GM23248 (cell line): ENCODE measurements at regions not wholly inside any gene's neighbourhood (a gene's known extent, or its start where the extent isn't known, plus 50 kb on each side); places are given as distances from the start of the nearest gene placed in this dataset.

Source experiments
- DNase-seq: peaks from one replicate; pipeline ENCODE4 v3.0.0-alpha.2; 2015
- H2AFZ ChIP-seq: fragments of 200-600 bp; sonication (generic); 2 replicates; pipeline ENCODE4 v1.6.1; 2016; ENCODE audit warnings: antibody characterized with exemption
- H3F3A ChIP-seq: fragments of 200-600 bp; sonication (generic); 2 replicates; pipeline ENCODE4 v1.6.1; 2016; ENCODE audit warnings: mild to moderate bottlenecking, antibody characterized with exemption, mixed run types; ENCODE audit not compliant: insufficient read depth
- H3K27ac ChIP-seq: fragments of 200-600 bp; sonication (generic); 2 replicates; pipeline ENCODE4 v1.5.1; 2016; ENCODE audit warnings: mild to moderate bottlenecking
- H3K27me3 ChIP-seq: fragments of 200-600 bp; sonication (generic); replicated peaks from 2 replicates; pipeline ENCODE4 v1.6.1; 2016; ENCODE audit warnings: mild to moderate bottlenecking; ENCODE audit not compliant: insufficient read depth
- H3K36me3 ChIP-seq: fragments of 200-600 bp; sonication (generic); 2 replicates; pipeline ENCODE4 v1.6.1; 2016; ENCODE audit warnings: low read depth, mild to moderate bottlenecking
- H3K4me1 ChIP-seq: fragments of 200-600 bp; sonication (generic); 2 replicates; pipeline ENCODE4 v1.6.1; 2016; ENCODE audit warnings: mild to moderate bottlenecking; ENCODE audit not compliant: insufficient read depth
- H3K4me2 ChIP-seq: fragments of 200-600 bp; sonication (generic); one replicate; pipeline ENCODE4 v1.6.1; 2016; ENCODE audit warnings: mild to moderate bottlenecking; ENCODE audit not compliant: unreplicated experiment
- H3K4me3 ChIP-seq: fragments of 200-600 bp; sonication (generic); 2 replicates; pipeline ENCODE4 v1.5.1; 2016; ENCODE audit warnings: mild to moderate bottlenecking
- H3K79me2 ChIP-seq: fragments of 200-600 bp; sonication (generic); 2 replicates; pipeline ENCODE4 v1.6.1; 2016; ENCODE audit warnings: mild to moderate bottlenecking; ENCODE audit not compliant: insufficient read depth
- H3K9ac ChIP-seq: fragments of 200-600 bp; sonication (generic); 2 replicates; pipeline ENCODE4 v1.6.1; 2016; ENCODE audit warnings: mild to moderate bottlenecking
- H3K9me2 ChIP-seq: fragments of 200-600 bp; sonication (generic); 2 replicates; pipeline ENCODE4 v1.6.1; 2016; ENCODE audit warnings: mixed run types, mild to moderate bottlenecking, moderate library complexity; ENCODE audit not compliant: insufficient read depth
- H3K9me3 ChIP-seq: fragments of 200-600 bp; sonication (generic); one replicate; pipeline ENCODE4 v1.6.1; 2017; ENCODE audit warnings: low read depth
- H4K20me1 ChIP-seq: fragments of 200-600 bp; sonication (generic); 2 replicates; pipeline ENCODE4 v1.6.0; 2016; ENCODE audit not compliant: insufficient read depth
- EZH2 ChIP-seq: fragments of 200-600 bp; sonication (generic); IDR thresholded peaks from 2 replicates; pipeline ENCODE4 v1.6.1; 2018; ENCODE audit warnings: antibody characterized with exemption, mild to moderate bottlenecking; ENCODE audit not compliant: insufficient read depth, poor library complexity, severe bottlenecking
- EZH2phosphoT487 ChIP-seq: fragments of 200-600 bp; sonication (generic); IDR thresholded peaks from 2 replicates; pipeline ENCODE4 v1.6.1; 2018; ENCODE audit warnings: antibody characterized with exemption, moderate library complexity, mild to moderate bottlenecking, low read depth; ENCODE audit not compliant: insufficient read depth
- WGBS, 2 experiments: methylation state at CpG; one replicate each; pipeline ENCODE4 v1.1.6; 2015 to 2017; ENCODE audit warnings: low lambda C conversion rate in 2 of 2, low coverage in 1 of 2; ENCODE audit errors: missing lambda C conversion rate in 2 of 2; 5-methylcytosine and 5-hydroxymethylcytosine counted together
- in situ Hi-C: fragments of 300-500 bp; cut with MboI; formaldehyde crosslinking; loops from 2 replicates; pipeline ENCODE4 v1.15.0; 2020

DNA sequence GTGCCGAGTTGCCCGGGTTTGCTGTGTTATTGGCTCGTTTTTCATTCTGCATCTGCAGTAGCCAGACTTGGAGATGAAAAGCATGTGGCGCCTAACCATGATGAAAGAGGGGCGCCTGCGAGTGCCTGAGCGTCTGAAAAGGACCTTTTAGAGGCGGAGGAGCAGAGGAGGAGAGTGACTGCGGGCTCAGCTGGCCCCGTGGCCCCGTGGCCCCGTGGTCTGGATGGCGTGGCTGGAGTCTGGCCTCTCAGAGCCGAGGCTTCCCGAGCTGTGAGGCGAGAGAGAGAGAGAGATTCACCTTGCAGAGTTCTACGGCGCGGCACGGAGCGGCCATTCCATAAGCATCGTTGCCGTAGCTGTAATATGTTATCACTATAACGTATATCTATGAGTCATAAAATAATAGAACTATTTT lies 55.3 kb upstream of the RNU6ATAC start:
- H3F3A ChIP-seq: no peaks in the 10 kb centered on the region
- in situ Hi-C loops: no loop called here

DNA sequence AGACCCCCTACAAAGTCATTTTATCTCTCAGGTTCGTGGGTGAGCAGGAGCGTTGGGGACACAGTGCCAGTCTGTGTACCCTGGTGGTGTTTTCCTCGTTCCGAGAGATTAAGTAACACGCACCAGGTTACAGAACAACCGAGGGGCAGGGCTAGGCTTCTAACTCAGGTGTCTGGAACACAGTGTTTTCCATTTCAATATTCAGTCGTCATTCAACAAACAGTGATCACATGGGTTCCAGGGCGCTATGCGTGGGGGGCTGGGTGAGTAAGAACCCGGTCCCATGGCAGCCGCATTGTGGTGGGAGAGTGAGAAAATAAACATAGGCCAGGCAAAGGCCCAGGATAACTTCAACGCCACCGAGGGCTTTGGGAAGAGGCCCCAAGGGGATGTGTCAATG lies 55.9 kb upstream of the RNU6ATAC start:
- peaks cover 12% of the 10 kb centered on the region for H3K27me3 ChIP-seq
- no peaks in the 10 kb centered on the region for H3K79me2 ChIP-seq
- no peak overlapping the region for H2AFZ ChIP-seq
- no peak overlapping the region for H3K9ac ChIP-seq
- H3K9me3 ChIP-seq: no peaks in the 10 kb centered on the region
- H3K27ac ChIP-seq: no peak overlapping the region
- no peaks in the 10 kb centered on the region for H4K20me1 ChIP-seq
- no peaks in the 10 kb centered on the region for H3F3A ChIP-seq
- no peak overlapping the region for H3K4me2 ChIP-seq
- no peaks in the 10 kb centered on the region for H3K4me1 ChIP-seq
- H3K4me3 ChIP-seq: no peak overlapping the region
- DNase-seq: no peak
- in situ Hi-C loops: no loop called here
- no peaks in the 10 kb centered on the region for H3K9me2 ChIP-seq
- no peaks in the 10 kb centered on the region for H3K36me3 ChIP-seq
- 77 to 79% methylated on average over 13 of the region's 13 CpGs for WGBS, 2 experiments
- TF ChIP-seq EZH2phosphoT487 (no peak), EZH2 (no peak)

More for the DNA sequence above, 55.3 kb upstream of the RNU6ATAC start:
- Histone ChIP-seq H4K20me1 (no peaks in the 10 kb centered on the region), H3K9me2 (no peaks in the 10 kb centered on the region), H3K36me3 (no peaks in the 10 kb centered on the region), H3K79me2 (no peaks in the 10 kb centered on the region), H3K4me1 (no peaks in the 10 kb centered on the region), H3K9me3 (no peaks in the 10 kb centered on the region), H3K9ac (no peak overlapping the region), H3K4me2 (no peak overlapping the region), H3K27ac (no peak overlapping the region), H3K4me3 (no peak overlapping the region), H3K27me3 (peaks cover 12% of the 10 kb centered on the region), H2AFZ (no peak overlapping the region)
- WGBS, 2 experiments: 46 to 50% methylated on average over 20 to 24 of the region's 24 CpGs
- no peak for DNase-seq
- TF ChIP-seq EZH2phosphoT487: no peak
- no peak for TF ChIP-seq EZH2

- Histone ChIP-seq H4K20me1 (no peaks in the 10 kb centered on the region), H2AFZ (no peak overlapping the region), H3K4me1 (no peaks in the 10 kb centered on the region), H3K4me3 (no peak overlapping the region), H3K27ac (no peak overlapping the region), H3K27me3 (peaks cover 12% of the 10 kb centered on the region), H3K79me2 (no peaks in the 10 kb centered on the region), H3F3A (no peaks in the 10 kb centered on the region), H3K9me3 (no peaks in the 10 kb centered on the region), H3K4me2 (no peak overlapping the region), H3K36me3 (no peaks in the 10 kb centered on the region), H3K9me2 (no peaks in the 10 kb centered on the region), H3K9ac (no peak overlapping the region)
- 68 to 71% methylated on average over 23 of the region's 23 CpGs for WGBS, 2 experiments
- in situ Hi-C loops: no loop called here
- no peak for TF ChIP-seq EZH2
- TF ChIP-seq EZH2phosphoT487: no peak
- DNase-seq: no peak
Observed at GRCh38 chr9:134221273-134222017, 57.1 kb upstream of the RNU6ATAC start.

- no peak overlapping the region for H3K4me2 ChIP-seq
- H2AFZ ChIP-seq: no peak overlapping the region
- no peak overlapping the region for H3K27ac ChIP-seq
- DNase-seq: no peak
- H3K9ac ChIP-seq: no peak overlapping the region
- H3K27me3 ChIP-seq: peaks cover 12% of the 10 kb centered on the region
- TF ChIP-seq EZH2phosphoT487 (no peak), EZH2 (no peak)
- H3K4me1 ChIP-seq: no peaks in the 10 kb centered on the region
- no peaks in the 10 kb centered on the region for H3K9me2 ChIP-seq
- H3K36me3 ChIP-seq: no peaks in the 10 kb centered on the region
- WGBS, 2 experiments: 69 to 74% methylated on average over 11 to 12 of the region's 12 CpGs
- in situ Hi-C loops: no loop called here
- H3F3A ChIP-seq: no peaks in the 10 kb centered on the region
- no peak overlapping the region for H3K4me3 ChIP-seq
- H3K9me3 ChIP-seq: no peaks in the 10 kb centered on the region
- H4K20me1 ChIP-seq: no peaks in the 10 kb centered on the region
- H3K79me2 ChIP-seq: no peaks in the 10 kb centered on the region
Observed at GRCh38 chr9:134222018-134222573, 57.7 kb upstream of the RNU6ATAC start.
